ENCODE measurements at regions not wholly inside any gene's neighbourhood (a gene's known extent, or its start where the extent isn't known, plus 50 kb on each side); places are given as distances from the start of the nearest gene placed in this dataset.

GRCh38 chr13:84973661-84974060, 825.6 kb downstream of the SLITRK6 start:
- no peak for TF ChIP-seq TAF1 (IDR thresholded peaks at IDR 0.05; ENCODE audit: borderline replicate concordance, low read depth, low read length)
- no peak for TF ChIP-seq POLR2A (IDR thresholded peaks at IDR 0.05; ENCODE audit: low read depth, low read length)
